H1 (cell line): ENCODE measurements at regions not wholly inside any gene's neighbourhood (a gene's known extent, or its start where the extent isn't known, plus 50 kb on each side); places are given as distances from the start of the nearest gene placed in this dataset.

Experiments used
- CTCF ChIA-PET: fragments of 300-600 bp; sonication (Branson Sonifier 250); formaldehyde crosslinking; loops from one replicate; lab custom pipeline; 2021; ENCODE audit not compliant: partially characterized antibody; lab: Charles Lee
- POLR2A ChIA-PET: fragments of 300-600 bp; sonication (Branson Sonifier 250); formaldehyde crosslinking; loops from one replicate; lab custom pipeline; 2021; ENCODE audit warnings: inconsistent platforms; ENCODE audit not compliant: partially characterized antibody; lab: Charles Lee
- DNase-seq, 2 experiments: peaks; one replicate each; pipeline versions ENCODE4 v3.0.0 to v3.0.0-alpha.2; 2010 to 2022; ENCODE audit warnings: low spot score in 2 of 2, low read depth in 1 of 2, mixed read lengths in 1 of 2
- FAIRE-seq: peaks from 2 replicates; lab custom pipeline; 2011; peaks lifted over from hg19 to GRCh38; lab: Jason Lieb, UNC
- H2AFZ ChIP-seq: 2 replicates; pipeline ENCODE4 v1.8.1; 2012; ENCODE audit warnings: low read length, inconsistent platforms
- H2AK5ac ChIP-seq: 2 replicates; pipeline ENCODE4 v1.6.1; 2013; ENCODE audit warnings: low read depth, low read length
- H2BK120ac ChIP-seq: replicated peaks from 2 replicates; pipeline ENCODE3; 2013; ENCODE audit warnings: low read depth, low read length, inconsistent platforms
- H2BK12ac ChIP-seq: 2 replicates; pipeline ENCODE4 v1.6.1; 2013; ENCODE audit warnings: low read depth, low read length
- H2BK15ac ChIP-seq: 2 replicates; pipeline ENCODE4 v1.6.1; 2013; ENCODE audit warnings: low read length
- H2BK20ac ChIP-seq: 2 replicates; pipeline ENCODE4 v1.6.1; 2013; ENCODE audit warnings: low read length
- H2BK5ac ChIP-seq: 2 replicates; pipeline ENCODE4 v1.6.1; 2013; ENCODE audit warnings: low read depth, low read length
- H3K14ac ChIP-seq: 2 replicates; pipeline ENCODE4 v1.6.1; 2013; ENCODE audit warnings: inconsistent platforms; ENCODE audit not compliant: insufficient read length
- H3K18ac ChIP-seq: 2 replicates; pipeline ENCODE4 v1.6.1; 2013; ENCODE audit warnings: low read length; ENCODE audit errors: extremely low read depth
- H3K23ac ChIP-seq: 2 replicates; pipeline ENCODE4 v1.6.1; 2013; ENCODE audit warnings: inconsistent platforms; ENCODE audit not compliant: insufficient read length
- H3K23me2 ChIP-seq: 2 replicates; pipeline ENCODE4 v1.6.1; 2013; ENCODE audit warnings: low read depth, low read length
- H3K27ac ChIP-seq: 2 replicates; pipeline ENCODE4 v1.6.1; 2011; ENCODE audit warnings: low read depth, low read length, inconsistent platforms
- H3K27me3 ChIP-seq, 4 experiments: replicated peaks in 1 of 4; 1 replicate in 1 of 4; 2 replicates in 3 of 4; pipeline versions ENCODE4 v1.6.1 to v1.8.1; 2011 to 2013; ENCODE audit warnings: low read length in 3 of 4, mild to moderate bottlenecking in 3 of 4, inconsistent platforms in 2 of 4, mixed read lengths in 2 of 4, moderate library complexity in 1 of 4; ENCODE audit not compliant: control insufficient read depth in 3 of 4, insufficient read depth in 3 of 4; ENCODE audit errors: extremely low read depth in 1 of 4
- H3K36me3 ChIP-seq, 4 experiments: 2 replicates each; pipeline versions ENCODE4 v1.6.1 to v1.8.1; 2011 to 2013; ENCODE audit warnings: mild to moderate bottlenecking in 4 of 4, low read length in 3 of 4, moderate library complexity in 2 of 4, control low read depth in 1 of 4, inconsistent platforms in 1 of 4; ENCODE audit not compliant: insufficient read depth in 4 of 4, control insufficient read depth in 2 of 4
- H3K4ac ChIP-seq: replicated peaks from 2 replicates; pipeline ENCODE3; 2013; ENCODE audit warnings: low read length, low read depth, mixed read lengths, inconsistent platforms; ENCODE audit not compliant: insufficient read length
- H3K4me1 ChIP-seq, 4 experiments: replicated peaks in 1 of 4; 1 replicate in 1 of 4; 2 replicates in 3 of 4; pipeline versions ENCODE4 v1.6.1 to v1.8.1; 2011 to 2013; ENCODE audit warnings: low read length in 3 of 4, inconsistent platforms in 2 of 4, mixed read lengths in 1 of 4; ENCODE audit not compliant: insufficient read depth in 4 of 4, control insufficient read depth in 3 of 4
- H3K4me2 ChIP-seq, 2 experiments: 2 replicates each; pipeline versions ENCODE4 v1.6.1 to v1.8.1; 2011 to 2013; ENCODE audit warnings: low read depth in 2 of 2, low read length in 2 of 2, control low read depth in 1 of 2, inconsistent platforms in 1 of 2, mild to moderate bottlenecking in 1 of 2; ENCODE audit not compliant: insufficient read depth in 1 of 2
- H3K4me3 ChIP-seq, 4 experiments: fragments of 200-600, 300-600 bp in 1 of 4; sonication (generic), shearing (Covaris generic), sonication (Bioruptor Twin) in 1 of 4; 2 replicates each; pipeline versions ENCODE4 v1.5.1 to v1.8.1; 2011 to 2016; ENCODE audit warnings: low read length in 4 of 4, low read depth in 3 of 4, control low read depth in 2 of 4, inconsistent platforms in 2 of 4, mild to moderate bottlenecking in 2 of 4, mixed read lengths in 1 of 4, moderate library complexity in 1 of 4; ENCODE audit not compliant: insufficient read depth in 2 of 4; ENCODE audit errors: extremely low read depth in 1 of 4
- H3K56ac ChIP-seq: replicated peaks from 2 replicates; pipeline ENCODE3; 2013; ENCODE audit warnings: low read depth, mild to moderate bottlenecking, mixed read lengths, low read length, inconsistent platforms; ENCODE audit not compliant: insufficient read length
- H3K79me1 ChIP-seq: 2 replicates; pipeline ENCODE4 v1.6.1; 2013; ENCODE audit warnings: low read depth, low read length, control low read depth
- H3K79me2 ChIP-seq, 2 experiments: 2 replicates each; pipeline versions ENCODE4 v1.6.1 to v1.8.1; 2012 to 2013; ENCODE audit warnings: low read length in 2 of 2, mild to moderate bottlenecking in 2 of 2, inconsistent platforms in 1 of 2; ENCODE audit not compliant: insufficient read depth in 2 of 2, control insufficient read depth in 1 of 2
- H3K9ac ChIP-seq, 4 experiments: replicated peaks in 1 of 4; 1 replicate in 1 of 4; 2 replicates in 3 of 4; pipeline versions ENCODE4 v1.6.1 to v1.8.1; 2011 to 2013; ENCODE audit warnings: low read depth in 3 of 4, low read length in 3 of 4, control low read depth in 2 of 4, mild to moderate bottlenecking in 2 of 4, moderate library complexity in 2 of 4, inconsistent platforms in 1 of 4; ENCODE audit errors: extremely low read depth in 1 of 4
- H3K9me3 ChIP-seq, 2 experiments: 2 replicates each; pipeline versions ENCODE4 v1.6.1 to v1.8.1; 2012 to 2013; ENCODE audit warnings: mild to moderate bottlenecking in 2 of 2, moderate library complexity in 2 of 2, control low read depth in 1 of 2, inconsistent platforms in 1 of 2, low read depth in 1 of 2, low read length in 1 of 2, mixed read lengths in 1 of 2; ENCODE audit not compliant: insufficient read depth in 2 of 2
- H4K20me1 ChIP-seq, 2 experiments: replicated peaks in 1 of 2; 2 replicates each; pipeline versions ENCODE3 to v1.8.1; 2011 to 2013; ENCODE audit warnings: inconsistent platforms in 2 of 2, low read length in 2 of 2, mild to moderate bottlenecking in 1 of 2; ENCODE audit not compliant: insufficient read depth in 2 of 2, control insufficient read depth in 1 of 2
- H4K5ac ChIP-seq: 2 replicates; pipeline ENCODE4 v1.6.1; 2013; ENCODE audit warnings: low read length, low read depth, mixed read lengths, inconsistent platforms; ENCODE audit not compliant: insufficient read length
- H4K8ac ChIP-seq: 2 replicates; pipeline ENCODE4 v1.8.0; 2013; ENCODE audit warnings: mild to moderate bottlenecking, moderate library complexity, low read length, inconsistent platforms; ENCODE audit not compliant: insufficient read depth; ENCODE audit errors: extremely low read depth
- H4K91ac ChIP-seq: replicated peaks from 2 replicates; pipeline ENCODE3; 2013; ENCODE audit warnings: low read length, mixed read lengths, inconsistent platforms; ENCODE audit not compliant: insufficient read length
- CBX8 ChIP-seq: fragments of 300-800, 300-1000 bp; sonication (generic); IDR thresholded peaks from 2 replicates; pipeline ENCODE4 v1.7.1; 2016; ENCODE audit warnings: low read depth, low read length, borderline replicate concordance
- CEBPB ChIP-seq: IDR thresholded peaks from 2 replicates; pipeline ENCODE4 v1.6.1; 2012; ENCODE audit warnings: low read depth, low read length
- POLR2A ChIP-seq, 2 experiments: IDR thresholded peaks; 1 replicate in 1 of 2; 2 replicates in 1 of 2; pipeline ENCODE4 v1.6.1; 2011; ENCODE audit warnings: low read depth in 2 of 2, low read length in 2 of 2, mild to moderate bottlenecking in 2 of 2; ENCODE audit errors: control extremely low read depth in 1 of 2
- RNF2 ChIP-seq: fragments of 200-900, 300-1000 bp; sonication (generic); IDR thresholded peaks from 2 replicates; pipeline ENCODE4 v1.7.1; 2016; ENCODE audit warnings: borderline replicate concordance, low read depth, mild to moderate bottlenecking, antibody characterized with exemption, low read length; ENCODE audit not compliant: poor library complexity, severe bottlenecking; ENCODE audit errors: missing control alignments
- TAF1 ChIP-seq: IDR thresholded peaks from 2 replicates; pipeline ENCODE4 v1.6.1; 2011; ENCODE audit warnings: mild to moderate bottlenecking, low read depth, low read length
- TEAD4 ChIP-seq: IDR thresholded peaks from 2 replicates; pipeline ENCODE4 v1.6.1; 2012; ENCODE audit warnings: low read depth, low read length, inconsistent platforms, mixed read lengths
- WGBS, 2 experiments: shearing (Covaris generic) in 1 of 2; methylation state at CpG; one replicate each; pipeline versions ENCODE4 v1.1.6 to v1.1.7; 2013 to 2015; ENCODE audit warnings: low lambda C conversion rate in 2 of 2, mixed read lengths in 2 of 2, inconsistent platforms in 1 of 2, low coverage in 1 of 2, missing lambda C conversion rate in 1 of 2; ENCODE audit not compliant: insufficient replicate concordance in 2 of 2, insufficient coverage in 1 of 2, insufficient read length in 1 of 2; ENCODE audit errors: extremely low coverage in 1 of 2, missing lambda C conversion rate in 1 of 2; 5-methylcytosine and 5-hydroxymethylcytosine counted together
- TF ChIP-seq, protein P1 (sequence below): IDR thresholded peaks from 2 replicates; pipeline ENCODE4 v1.6.1; 2012; ENCODE audit warnings: inconsistent platforms

DNA sequence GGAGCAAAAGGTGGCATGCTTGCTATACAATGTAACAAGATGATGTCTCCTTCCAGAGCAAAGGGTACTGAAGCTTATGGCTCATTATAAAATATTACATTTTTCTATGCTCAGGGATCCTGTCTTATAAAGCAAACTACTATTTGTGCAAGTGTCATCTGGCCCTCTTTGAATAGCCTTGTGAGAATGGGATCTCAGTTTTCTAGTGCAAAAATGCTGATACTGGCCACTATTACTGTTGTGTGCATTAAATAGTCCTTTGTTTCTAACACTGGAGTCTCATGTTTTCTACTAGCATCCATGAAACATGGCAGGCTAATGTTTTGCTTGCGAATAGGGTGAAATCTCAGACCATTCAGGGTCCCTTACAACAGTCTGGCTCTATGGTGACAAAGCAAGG lies 823.0 kb downstream of the REEP3 start:
- H2BK15ac ChIP-seq = no peak overlapping the region
- H3K4me1 ChIP-seq = no peaks in the 10 kb centered on the region
- H3K14ac ChIP-seq = no peak overlapping the region
- H4K91ac ChIP-seq = no peak overlapping the region
- H3K4me3 ChIP-seq = no peak overlapping the region
- H2BK12ac ChIP-seq = no peak overlapping the region
- no peak overlapping the region for H3K23ac ChIP-seq
- H3K27me3 ChIP-seq = no peaks in the 10 kb centered on the region
- POLR2A ChIA-PET = no interaction called here
- no peak overlapping the region for H3K27ac ChIP-seq
- no peaks in the 10 kb centered on the region for H4K20me1 ChIP-seq
- H3K79me1 ChIP-seq = no peaks in the 10 kb centered on the region
- no peaks in the 10 kb centered on the region for H3K79me2 ChIP-seq
- no peak overlapping the region for H2BK120ac ChIP-seq
- no peak for TF ChIP-seq TEAD4
- TF ChIP-seq TAF1 = no peak
- TF ChIP-seq, protein P1, sequence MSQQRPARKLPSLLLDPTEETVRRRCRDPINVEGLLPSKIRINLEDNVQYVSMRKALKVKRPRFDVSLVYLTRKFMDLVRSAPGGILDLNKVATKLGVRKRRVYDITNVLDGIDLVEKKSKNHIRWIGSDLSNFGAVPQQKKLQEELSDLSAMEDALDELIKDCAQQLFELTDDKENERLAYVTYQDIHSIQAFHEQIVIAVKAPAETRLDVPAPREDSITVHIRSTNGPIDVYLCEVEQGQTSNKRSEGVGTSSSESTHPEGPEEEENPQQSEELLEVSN = no peak
- no peak for TF ChIP-seq CBX8
- no peak for TF ChIP-seq CEBPB
- TF ChIP-seq POLR2A (IDR thresholded peaks at IDR 0.05; ENCODE audit: control extremely low read depth in 1 of 2, low read depth in 2 of 2, low read length in 2 of 2) = no peak
- no peak for TF ChIP-seq RNF2
- H3K4ac ChIP-seq = no peak overlapping the region
- H4K8ac ChIP-seq = no peak overlapping the region
- no peak overlapping the region for H3K4me2 ChIP-seq
- H3K9ac ChIP-seq = no peak overlapping the region
- no peak overlapping the region for H4K5ac ChIP-seq
- H2BK20ac ChIP-seq = no peak overlapping the region
- no peaks in the 10 kb centered on the region for H3K9me3 ChIP-seq
- no peaks in the 10 kb centered on the region for H3K36me3 ChIP-seq
- H2AFZ ChIP-seq = no peak overlapping the region
- DNase-seq (no peak), FAIRE-seq (no peak)
- WGBS, 2 experiments = 100% methylated on average over 1 of the region's 1 CpG; no CpG with 5 or more reads in 1 of the 2 experiments
- H3K18ac ChIP-seq = no peak overlapping the region
- no peak overlapping the region for H2BK5ac ChIP-seq
- CTCF ChIA-PET = no interaction called here
- H2AK5ac ChIP-seq = no peak overlapping the region
- H3K56ac ChIP-seq = no peak overlapping the region
- no peaks in the 10 kb centered on the region for H3K23me2 ChIP-seq
